ENCODE measurements at regions not wholly inside any gene's neighbourhood (a gene's known extent, or its start where the extent isn't known, plus 50 kb on each side); places are given as distances from the start of the nearest gene placed in this dataset.

GRCh38 chr10:7507887-7508726 is 97.3 kb upstream of the SFMBT2 start:
- in situ Hi-C loops (cut with MboI; ENCODE audit: low sequenced_read_pairs, unreplicated experiment): no loop called here
- no peak for TF ChIP-seq CTCF (IDR thresholded peaks at IDR 0.05; ENCODE audit: borderline replicate concordance, control extremely low read depth, extremely low read depth, insufficient read depth, missing control alignments)
- no peak for DNase-seq (ENCODE audit: low spot score)

GRCh38 chr10:7506571-7506970 is 95.7 kb upstream of the SFMBT2 start:
- DNase-seq (ENCODE audit: low spot score): no peak
- in situ Hi-C loops (cut with MboI; ENCODE audit: low sequenced_read_pairs, unreplicated experiment): no loop called here
- TF ChIP-seq CTCF (IDR thresholded peaks at IDR 0.05; ENCODE audit: borderline replicate concordance, control extremely low read depth, extremely low read depth, insufficient read depth, missing control alignments): no peak

- no peak for TF ChIP-seq CTCF (IDR thresholded peaks at IDR 0.05; ENCODE audit: borderline replicate concordance, control extremely low read depth, extremely low read depth, insufficient read depth, missing control alignments)
- in situ Hi-C loops (cut with MboI; ENCODE audit: low sequenced_read_pairs, unreplicated experiment): no loop called here
These were observed 94.4 kb upstream of the SFMBT2 start for GRCh38 chr10:7505196-7505595.

GRCh38 chr10:7503190-7503589 is 92.4 kb upstream of the SFMBT2 start:
- in situ Hi-C loops (cut with MboI; ENCODE audit: low sequenced_read_pairs, unreplicated experiment): no loop called here
- no peak for DNase-seq (ENCODE audit: low spot score)
- no peak for TF ChIP-seq CTCF (IDR thresholded peaks at IDR 0.05; ENCODE audit: borderline replicate concordance, control extremely low read depth, extremely low read depth, insufficient read depth, missing control alignments)

More at GRCh38 chr10:7505196-7505595, 94.4 kb upstream of the SFMBT2 start:
- DNase-seq (ENCODE audit: low spot score): no peak

- in situ Hi-C loops (cut with MboI; ENCODE audit: low sequenced_read_pairs, unreplicated experiment): no loop called here
- TF ChIP-seq CTCF (IDR thresholded peaks at IDR 0.05; ENCODE audit: borderline replicate concordance, control extremely low read depth, extremely low read depth, insufficient read depth, missing control alignments): no peak
- DNase-seq (ENCODE audit: low spot score): no peak
These were observed 90.3 kb upstream of the SFMBT2 start for GRCh38 chr10:7501157-7501556.

GRCh38 chr10:7498111-7498510 is 87.3 kb upstream of the SFMBT2 start:
- no peak for TF ChIP-seq CTCF (IDR thresholded peaks at IDR 0.05; ENCODE audit: borderline replicate concordance, control extremely low read depth, extremely low read depth, insufficient read depth, missing control alignments)
- no peak for DNase-seq (ENCODE audit: low spot score)
- in situ Hi-C loops (cut with MboI; ENCODE audit: low sequenced_read_pairs, unreplicated experiment): no loop called here
